RPMI8226 (cell line): ENCODE measurements at regions not wholly inside any gene's neighbourhood (a gene's known extent, or its start where the extent isn't known, plus 50 kb on each side); places are given as distances from the start of the nearest gene placed in this dataset.

Experiments used
- DNase-seq: peaks from one replicate; pipeline ENCODE4 v3.0.0-alpha.2; 2015

DNA sequence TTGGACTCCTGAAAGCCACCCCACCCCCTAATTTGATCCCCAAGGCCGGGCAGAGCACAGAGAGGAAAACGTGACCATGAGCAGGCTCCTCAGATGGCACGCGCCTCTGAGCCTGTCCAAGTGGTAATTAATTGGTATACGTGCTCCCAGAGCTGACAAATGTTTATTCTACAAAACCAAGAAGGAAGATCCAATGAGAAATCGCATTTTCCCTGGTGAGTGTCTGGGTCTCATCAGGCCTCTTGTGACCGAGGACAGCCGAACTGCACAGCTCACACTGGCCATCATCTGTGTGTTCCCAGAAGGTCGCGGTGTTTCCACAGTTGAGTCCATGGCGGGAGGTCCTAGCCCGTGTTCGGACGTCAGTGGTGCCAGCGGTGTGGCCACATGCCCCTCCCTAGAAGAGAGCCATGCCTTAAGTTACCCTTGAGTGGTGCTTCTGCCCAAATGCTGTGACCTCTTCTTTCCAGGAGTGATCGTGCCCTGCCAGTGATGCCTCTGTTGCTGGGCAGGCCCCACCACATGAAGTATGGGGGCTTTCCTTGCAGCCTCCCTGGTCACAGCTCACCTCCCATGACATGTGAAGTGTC lies 317.5 kb upstream of the RTL1 start:
- no peak for DNase-seq

- no peak for DNase-seq
These were observed 318.1 kb upstream of the RTL1 start for GRCh38 chr14:101221549-101222160.

GRCh38 chr14:101222362-101223070 lies 319.0 kb upstream of the RTL1 start:
- no peak for DNase-seq

GRCh38 chr14:101223127-101223526 lies 319.6 kb upstream of the RTL1 start:
- DNase-seq, result no peak

- no peak for DNase-seq
These were observed 320.1 kb upstream of the RTL1 start for GRCh38 chr14:101223561-101224162.

- no peak for DNase-seq
These were observed 321.0 kb upstream of the RTL1 start for GRCh38 chr14:101224356-101225156.

DNA sequence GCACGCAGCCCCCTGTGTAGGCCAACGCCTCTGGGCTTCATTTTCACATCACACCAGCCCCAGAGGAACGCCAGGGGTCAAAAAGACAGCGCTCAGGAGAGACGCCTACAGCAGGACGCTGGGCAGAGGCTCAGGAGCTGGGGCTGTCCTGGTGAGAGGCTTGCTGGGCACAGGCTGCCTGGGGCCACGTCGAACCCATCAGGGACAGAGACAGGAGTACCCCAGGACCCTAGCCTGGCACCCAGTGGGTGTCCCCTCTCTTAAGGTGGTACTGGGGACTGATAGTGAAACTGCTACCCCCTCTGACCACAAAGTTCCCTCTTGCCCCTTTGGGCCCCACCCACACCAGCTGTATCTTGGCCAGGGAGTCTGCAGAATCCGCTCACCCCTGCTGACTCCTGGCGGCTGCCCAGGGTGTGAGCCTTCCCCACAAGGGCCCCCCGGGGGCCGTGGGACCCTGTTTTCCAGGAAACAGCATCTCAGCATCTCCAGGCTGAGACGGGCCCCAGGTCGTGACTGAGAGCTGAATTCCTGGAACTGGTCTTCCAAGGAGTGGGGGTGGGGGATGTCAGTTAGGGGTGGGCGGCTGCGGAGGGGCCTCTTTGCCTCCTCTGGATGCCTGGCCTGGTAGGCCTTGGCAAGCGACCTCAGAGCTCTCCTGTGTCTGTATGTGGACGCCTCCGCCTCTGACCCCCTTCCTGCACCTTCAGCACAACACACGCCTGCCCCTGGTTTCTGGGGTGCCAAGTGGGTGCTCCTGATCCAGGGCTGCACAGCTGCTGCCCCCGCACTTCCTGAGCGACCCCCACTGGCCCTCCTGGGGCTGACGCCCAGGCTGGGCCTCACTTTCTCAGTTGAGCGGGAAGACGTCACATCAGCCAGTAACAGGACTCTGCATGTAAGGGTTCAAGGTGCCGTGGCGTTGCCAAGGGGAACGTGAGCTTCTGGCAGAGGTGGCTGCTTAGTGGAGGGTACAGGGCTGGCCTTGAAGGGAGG lies 321.9 kb upstream of the RTL1 start:
- no peak for DNase-seq

DNA sequence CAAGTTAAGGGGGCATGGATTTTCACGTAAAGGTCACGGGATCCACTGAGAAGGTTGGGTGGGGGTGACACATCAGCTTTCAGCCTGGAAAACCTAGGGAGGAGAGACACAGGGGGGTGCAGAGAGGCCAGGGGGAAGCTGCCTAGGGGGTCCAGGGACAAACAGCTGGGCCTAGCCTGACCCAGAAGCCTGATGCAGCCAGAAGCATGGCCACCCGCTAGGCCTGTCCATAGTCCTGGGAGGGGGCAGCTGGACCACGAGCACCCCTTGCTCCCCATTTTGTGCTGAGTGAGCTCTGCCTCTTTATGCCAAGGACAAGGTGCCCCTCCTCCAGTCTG lies 322.7 kb upstream of the RTL1 start:
- no peak for DNase-seq

DNA sequence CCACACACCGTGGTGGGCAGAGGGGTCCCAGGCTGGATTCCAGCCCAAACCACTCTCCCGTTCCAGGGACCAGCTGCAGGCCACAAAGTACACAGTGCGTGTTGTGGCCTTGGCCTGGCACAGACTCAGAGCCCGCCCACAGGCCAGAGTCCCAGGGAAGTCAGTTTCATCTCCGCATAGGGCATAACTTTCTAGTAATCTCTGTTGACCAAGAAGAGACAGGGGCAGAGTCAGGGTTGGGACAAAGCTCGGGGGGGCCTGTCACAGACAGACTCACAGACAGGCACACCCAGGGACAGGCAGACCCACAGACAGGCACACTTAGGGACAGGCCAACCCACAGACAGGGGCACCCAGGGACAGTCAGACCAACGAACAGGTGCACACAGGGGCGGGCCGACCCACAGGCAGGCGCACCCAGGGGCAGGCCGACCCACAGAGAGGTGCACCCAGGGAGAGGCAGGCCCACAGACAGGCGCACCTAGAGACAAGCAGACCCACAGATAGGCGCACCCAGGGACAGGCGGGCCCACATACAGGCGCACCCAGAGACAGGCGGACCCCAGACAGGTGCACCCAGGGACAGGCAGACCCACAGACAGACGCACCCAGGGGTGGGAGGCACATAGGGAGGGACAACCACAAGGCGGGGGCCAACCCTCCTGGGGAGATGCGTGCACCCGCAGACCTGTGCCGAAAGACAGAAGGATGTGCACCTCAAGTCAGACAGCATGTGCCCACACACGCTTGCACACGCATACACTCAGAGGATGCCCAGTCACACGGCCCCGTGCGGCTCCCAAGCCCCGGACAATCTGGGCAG lies 323.3 kb upstream of the RTL1 start:
- DNase-seq, result no peak

GRCh38 chr14:101227611-101228594 lies 324.4 kb upstream of the RTL1 start:
- DNase-seq, result no peak

DNA sequence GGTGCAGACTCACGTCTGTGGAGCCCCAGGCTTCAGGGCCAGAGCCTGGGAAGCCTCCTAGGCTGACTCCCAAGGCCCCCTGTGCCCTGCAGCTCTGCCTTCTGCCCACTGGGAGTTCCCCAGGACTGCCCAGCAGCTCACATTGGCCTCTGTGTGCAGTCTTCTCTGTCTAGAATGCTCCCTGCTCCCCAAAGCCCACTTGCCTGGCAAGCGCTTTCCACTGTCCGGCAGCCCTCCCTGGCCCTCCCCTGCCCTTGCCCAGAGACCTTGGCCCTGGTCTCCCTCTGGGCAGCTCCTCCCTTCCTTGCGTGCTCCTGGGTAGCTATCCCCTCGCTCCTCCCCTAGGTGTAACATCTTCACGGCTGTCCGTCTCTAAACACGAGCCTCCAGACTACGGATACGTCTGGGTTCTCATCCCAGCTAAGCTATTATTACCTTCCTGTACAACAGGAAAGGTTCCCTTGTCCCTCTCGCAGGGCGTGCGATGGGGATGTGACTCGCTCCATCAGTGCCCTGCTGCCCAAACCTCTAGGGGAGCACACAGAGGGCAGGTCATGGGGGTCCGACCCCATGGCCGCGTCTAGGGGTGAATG lies 325.5 kb upstream of the RTL1 start:
- DNase-seq, result no peak

DNA sequence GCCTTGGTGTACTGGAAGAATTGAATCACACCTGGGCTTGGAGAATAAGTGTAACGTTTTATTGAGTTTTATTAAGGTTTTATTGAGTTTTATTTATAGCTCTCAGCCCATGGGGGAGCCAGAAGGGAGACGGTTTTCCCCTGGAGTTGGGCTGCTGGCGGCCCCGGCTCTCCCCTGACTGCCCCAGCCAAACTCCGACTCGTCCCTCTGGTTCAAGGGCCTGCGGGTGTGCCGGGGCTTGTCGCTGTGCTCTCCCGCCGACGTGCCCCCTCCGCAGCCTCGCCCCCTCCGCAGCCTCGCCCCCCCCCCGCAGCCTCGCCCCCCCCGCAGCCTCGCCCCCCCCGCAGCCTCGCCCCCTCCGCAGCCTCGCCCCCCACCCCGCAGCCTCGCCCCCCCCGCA lies 326.1 kb upstream of the RTL1 start:
- DNase-seq, result no peak

DNA sequence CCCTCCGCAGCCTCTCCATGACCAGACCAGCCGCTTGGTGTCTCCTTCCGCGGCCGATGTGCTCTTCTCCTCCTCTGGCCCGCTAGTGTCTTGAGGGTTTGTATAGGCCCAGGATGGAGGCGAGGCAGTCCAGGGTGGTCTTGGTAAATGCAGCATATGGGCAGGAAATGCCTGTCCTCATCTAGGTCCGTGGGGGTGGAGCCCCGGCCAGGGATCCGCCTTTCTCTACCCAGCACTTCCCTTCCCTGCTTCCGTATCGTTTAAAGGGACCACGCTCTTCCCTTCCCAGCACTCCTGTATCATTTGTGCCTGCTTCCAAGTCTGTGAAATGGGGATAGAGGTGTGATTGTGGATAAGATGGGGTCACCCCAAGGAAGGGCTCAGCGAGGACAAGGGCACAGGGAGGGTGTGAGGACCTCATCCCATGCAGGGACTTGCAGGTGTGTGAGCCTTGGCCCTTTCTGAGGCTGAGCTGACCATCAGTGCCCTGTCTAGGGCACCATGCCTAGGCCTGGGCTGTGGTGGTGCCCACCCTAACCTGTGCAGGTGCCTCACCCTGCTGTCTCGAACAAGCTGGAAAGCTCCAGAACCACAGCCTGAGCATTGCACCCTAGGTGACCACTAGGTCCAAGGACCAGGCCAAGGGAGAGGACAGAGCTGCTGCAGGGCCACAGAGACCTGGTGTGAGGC lies 326.8 kb upstream of the RTL1 start:
- no peak for DNase-seq

DNA sequence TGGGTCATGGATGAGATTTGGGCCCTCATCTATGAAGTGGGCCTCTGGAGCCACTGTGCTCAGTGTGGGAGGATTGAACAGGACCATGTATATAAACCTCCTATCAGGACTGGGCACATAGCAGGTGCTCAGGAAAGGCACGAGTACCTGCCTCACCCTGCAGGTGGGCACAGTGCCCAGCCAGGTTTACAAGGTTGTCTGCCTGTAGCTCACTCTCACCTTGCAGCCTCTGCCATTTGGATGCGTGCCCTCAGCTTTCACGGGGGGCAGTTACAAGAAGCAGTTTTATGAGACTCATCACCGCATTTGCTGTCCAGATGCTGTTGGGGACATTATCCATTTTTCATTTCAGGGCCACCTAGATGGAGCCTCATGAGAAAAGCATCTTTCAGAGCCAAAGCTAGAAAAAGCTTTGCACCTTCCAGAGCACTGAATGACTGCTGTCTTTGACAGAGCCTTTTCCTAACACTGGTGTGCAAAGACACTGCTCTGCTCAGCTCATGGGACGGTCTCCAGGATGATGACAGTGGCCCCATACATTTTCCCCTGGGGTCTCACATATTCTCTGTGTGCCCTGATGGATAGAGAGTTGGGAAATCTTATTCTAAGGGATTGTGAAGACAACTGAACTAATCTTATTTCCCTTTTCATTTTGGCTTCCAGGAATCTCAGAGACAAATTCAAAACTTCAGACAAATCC lies 327.5 kb upstream of the RTL1 start:
- no peak for DNase-seq

- no peak for DNase-seq
These were observed 328.3 kb upstream of the RTL1 start for GRCh38 chr14:101231828-101232227.

GRCh38 chr14:101232340-101233020 lies 328.8 kb upstream of the DIO3 start:
- no peak for DNase-seq

GRCh38 chr14:101233021-101233366 lies 328.3 kb upstream of the DIO3 start:
- no peak for DNase-seq

DNA sequence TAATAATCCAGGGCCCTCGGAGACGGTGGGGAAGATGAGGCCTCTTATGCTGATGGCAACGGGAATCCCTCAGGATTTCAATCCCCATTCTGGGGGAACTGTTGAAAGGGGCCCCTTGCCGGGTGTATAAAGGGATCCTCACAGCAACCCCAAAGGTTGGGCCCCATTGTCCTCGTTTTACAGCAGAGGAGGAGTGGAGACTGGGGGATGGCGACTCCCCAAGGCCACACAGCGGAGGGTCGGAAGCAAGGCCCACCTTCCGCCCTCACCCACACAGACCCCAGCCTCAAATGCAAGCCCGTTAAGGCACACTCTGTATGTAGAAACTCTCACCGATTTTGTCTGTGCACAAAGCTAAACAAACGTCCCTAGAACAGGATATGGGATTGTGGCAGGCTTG lies 327.9 kb upstream of the DIO3 start:
- no peak for DNase-seq
